Esophagus squamous epithelium (tissue), 4 donors: ENCODE measurements at regions not wholly inside any gene's neighbourhood (a gene's known extent, or its start where the extent isn't known, plus 50 kb on each side); places are given as distances from the start of the nearest gene placed in this dataset.

Source experiments
- POLR2A ChIP-seq, 4 donors: fragments of 450-650 bp; IDR thresholded peaks; one replicate each; pipeline ENCODE4 v1.6.1; 2017; ENCODE audit warnings: antibody characterized with exemption in 4 of 4, mild to moderate bottlenecking in 4 of 4, moderate library complexity in 3 of 4
- TF ChIP-seq, protein P1 (sequence below), 6 experiments: fragments of 450-650 bp in 4 of 6; fragments of 200-600 bp in 2 of 6; sonication (generic) in 2 of 6; IDR thresholded peaks; one replicate each; pipeline ENCODE4 v1.5.1; 2016 to 2019; ENCODE audit warnings: antibody characterized with exemption in 6 of 6, mild to moderate bottlenecking in 4 of 6, moderate library complexity in 4 of 6

DNA sequence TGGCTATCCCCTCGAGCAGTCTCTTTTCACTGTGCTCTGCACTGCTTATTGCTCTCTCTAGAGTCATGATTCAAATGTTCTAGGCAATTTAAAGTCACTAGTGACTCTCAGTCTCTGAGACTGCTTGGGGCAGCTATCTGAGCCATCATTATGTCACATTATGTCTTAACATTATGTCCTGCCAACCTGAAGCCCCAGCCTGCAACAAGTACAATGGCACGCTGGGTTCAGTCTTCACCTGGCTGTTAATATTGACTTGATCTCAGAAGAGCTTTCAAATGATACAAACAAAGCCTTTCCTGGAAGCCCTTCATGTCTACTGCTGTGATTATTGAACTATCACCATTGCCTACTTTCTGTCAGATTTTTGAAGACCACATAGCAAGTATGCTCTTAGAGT lies 128.1 kb upstream of the GRM7 start:
- TF ChIP-seq, protein P1, sequence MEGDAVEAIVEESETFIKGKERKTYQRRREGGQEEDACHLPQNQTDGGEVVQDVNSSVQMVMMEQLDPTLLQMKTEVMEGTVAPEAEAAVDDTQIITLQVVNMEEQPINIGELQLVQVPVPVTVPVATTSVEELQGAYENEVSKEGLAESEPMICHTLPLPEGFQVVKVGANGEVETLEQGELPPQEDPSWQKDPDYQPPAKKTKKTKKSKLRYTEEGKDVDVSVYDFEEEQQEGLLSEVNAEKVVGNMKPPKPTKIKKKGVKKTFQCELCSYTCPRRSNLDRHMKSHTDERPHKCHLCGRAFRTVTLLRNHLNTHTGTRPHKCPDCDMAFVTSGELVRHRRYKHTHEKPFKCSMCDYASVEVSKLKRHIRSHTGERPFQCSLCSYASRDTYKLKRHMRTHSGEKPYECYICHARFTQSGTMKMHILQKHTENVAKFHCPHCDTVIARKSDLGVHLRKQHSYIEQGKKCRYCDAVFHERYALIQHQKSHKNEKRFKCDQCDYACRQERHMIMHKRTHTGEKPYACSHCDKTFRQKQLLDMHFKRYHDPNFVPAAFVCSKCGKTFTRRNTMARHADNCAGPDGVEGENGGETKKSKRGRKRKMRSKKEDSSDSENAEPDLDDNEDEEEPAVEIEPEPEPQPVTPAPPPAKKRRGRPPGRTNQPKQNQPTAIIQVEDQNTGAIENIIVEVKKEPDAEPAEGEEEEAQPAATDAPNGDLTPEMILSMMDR (IDR thresholded peaks at IDR 0.05): no peak
- no peak for TF ChIP-seq POLR2A (IDR thresholded peaks at IDR 0.05)
